Activated CD4-positive, alpha-beta T cell treated with anti-CD3 and anti-CD28 coated beads for 48 hours (primary cell): ENCODE measurements at regions not wholly inside any gene's neighbourhood (a gene's known extent, or its start where the extent isn't known, plus 50 kb on each side); places are given as distances from the start of the nearest gene placed in this dataset.
"Not testable (repeated sequence)": the region's sequence is repeated elsewhere in the genome, so short reads cannot be mapped to it uniquely, and the experiment has no call there.

Source experiments
- DNase-seq: peaks from one replicate; pipeline ENCODE4 v3.0.0-alpha.2; 2020

DNA sequence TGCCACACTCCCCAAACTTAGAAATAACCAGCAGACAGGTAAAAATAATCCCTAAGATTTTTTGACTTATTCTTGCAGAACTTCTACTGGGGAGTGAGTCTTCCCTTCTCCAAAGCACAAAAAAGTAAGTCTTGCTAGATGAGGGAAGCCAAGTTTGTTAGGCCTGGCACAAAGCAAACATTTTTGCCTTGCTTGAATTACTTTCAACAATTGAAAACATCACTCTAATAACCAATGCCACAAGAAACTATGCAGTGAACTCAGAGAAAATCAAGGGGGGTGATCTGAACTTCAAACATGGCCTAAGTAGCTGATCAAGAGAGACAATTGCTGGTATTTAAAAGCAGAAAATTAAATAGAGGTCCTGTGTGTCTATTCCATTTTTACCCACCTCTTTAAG is 123.6 kb upstream of the SLC1A3 start:
- no peak for DNase-seq

DNA sequence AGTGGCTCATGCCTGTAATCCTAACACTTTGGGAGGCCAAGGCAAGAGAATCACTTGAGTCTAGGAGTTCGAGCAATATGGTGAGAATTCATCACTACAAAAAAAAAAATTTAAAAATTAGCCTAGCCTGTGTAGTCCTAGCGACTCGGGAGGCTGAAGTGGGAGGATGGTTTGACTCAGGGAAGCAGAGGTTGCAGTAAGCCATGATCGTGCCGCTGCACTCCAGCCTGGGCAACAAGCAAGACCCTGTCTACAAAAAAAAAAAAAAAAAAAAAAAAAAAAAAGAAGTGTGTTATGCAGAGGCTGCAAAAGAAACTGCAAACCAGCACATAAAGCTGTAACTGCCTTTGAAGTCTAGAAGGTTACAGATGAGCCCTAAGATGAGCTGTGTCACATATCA is 116.9 kb upstream of the SLC1A3 start:
- DNase-seq: no peak

DNA sequence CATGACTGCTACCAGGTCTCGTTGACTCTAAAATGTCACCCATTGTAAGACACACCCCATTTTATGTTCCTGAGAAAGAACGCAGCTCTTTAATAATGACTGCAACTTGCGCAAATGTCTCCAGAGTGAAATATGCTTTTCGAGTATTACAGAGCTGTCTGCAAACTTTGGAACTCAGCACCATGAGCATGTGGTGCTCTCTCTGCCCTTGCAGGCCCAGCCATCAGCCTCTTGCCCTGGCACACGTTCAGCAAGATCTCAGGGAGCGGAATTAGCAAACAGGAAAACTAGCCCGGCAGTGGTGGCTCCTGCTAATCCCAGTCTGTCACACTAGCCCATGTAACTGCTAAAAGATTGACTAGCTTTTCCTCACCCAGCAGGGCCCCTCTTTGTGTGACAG is 114.5 kb upstream of the SLC1A3 start:
- no peak for DNase-seq

DNA sequence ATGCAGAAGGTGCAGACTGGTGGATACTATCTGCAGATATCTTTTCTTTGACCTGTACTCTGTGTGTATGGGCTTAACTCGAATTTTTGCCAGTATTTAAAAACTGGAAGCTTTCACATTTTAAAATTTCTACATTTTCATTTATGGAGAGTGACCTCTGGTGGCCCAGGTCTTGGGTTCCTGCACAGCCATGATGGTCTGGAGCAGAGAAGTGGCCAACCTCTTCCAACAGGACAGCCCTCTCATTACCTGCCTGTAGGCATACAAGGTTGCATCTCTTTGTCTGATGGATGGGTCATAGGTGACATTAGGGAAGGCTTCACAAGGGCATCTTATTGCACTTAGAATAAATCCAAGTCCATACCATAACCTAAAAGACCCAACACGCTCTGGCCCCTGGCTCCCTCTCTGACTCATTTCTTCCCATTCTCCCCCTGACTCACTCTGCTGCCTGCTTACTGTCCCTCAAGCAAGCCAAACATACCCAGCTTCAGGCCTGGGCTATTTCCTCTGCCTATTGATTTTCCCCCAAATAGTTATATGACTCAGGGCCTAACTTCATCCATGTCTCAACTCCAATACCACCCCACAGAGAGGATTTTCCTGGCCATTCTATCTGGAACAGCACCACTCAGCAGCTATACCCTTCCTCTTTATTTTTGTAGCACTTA is 113.3 kb upstream of the SLC1A3 start:
- DNase-seq: no peak

DNA sequence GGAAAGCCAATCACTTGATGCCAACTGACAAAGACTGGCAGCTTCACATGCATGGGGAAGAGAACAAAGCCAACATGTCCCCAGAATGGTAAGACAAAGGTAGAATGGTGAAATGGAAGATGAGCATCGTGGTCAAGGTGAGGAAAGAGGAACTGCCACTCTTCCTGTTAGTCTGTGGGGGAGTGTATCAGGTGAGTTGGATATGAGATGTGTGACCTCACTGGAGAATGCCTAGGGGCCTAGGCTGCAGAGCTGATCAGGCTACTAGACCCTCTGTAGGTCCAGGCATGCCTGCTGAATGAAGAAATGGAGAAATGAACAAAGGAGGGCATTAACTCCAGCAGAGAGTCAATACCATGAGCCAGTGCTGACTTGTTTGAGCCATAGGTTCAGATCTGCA is 112.4 kb upstream of the SLC1A3 start:
- no peak for DNase-seq

DNA sequence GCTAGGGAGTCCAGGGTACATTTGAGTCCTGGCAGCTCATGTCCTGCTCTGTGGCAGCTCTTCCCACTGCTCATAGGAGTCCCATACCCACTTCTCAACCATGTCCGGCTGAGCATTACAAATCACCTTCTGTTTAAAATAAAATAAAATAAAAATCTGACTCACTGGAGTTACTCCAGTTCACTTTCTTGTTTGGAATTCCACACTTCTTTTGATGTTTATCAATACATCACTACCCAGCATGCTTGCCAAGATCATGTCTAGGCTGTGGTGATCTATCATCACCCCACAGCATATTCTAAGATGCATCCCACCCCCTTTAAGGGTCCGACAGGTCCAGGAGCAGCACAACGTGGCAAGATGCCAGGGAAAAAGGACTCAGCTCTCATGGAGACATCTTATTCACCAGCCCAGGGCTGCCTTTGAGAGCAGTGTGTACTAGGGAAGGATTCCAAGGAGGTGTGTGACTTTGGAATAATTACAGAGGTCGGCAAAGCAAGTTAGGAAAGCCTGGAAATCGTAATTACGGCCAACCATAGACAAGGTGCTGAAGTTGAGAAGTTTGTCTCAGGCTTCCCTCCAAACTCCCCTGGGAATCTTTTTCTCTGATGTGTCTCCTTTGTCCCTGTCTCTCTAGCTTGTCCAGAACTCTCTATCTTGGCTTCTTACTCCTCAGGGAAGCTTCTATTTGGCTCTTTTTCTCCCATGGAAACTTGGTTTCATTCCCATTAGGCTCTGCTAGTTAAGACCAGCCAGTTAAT is 111.4 kb upstream of the SLC1A3 start:
- no peak for DNase-seq

DNA sequence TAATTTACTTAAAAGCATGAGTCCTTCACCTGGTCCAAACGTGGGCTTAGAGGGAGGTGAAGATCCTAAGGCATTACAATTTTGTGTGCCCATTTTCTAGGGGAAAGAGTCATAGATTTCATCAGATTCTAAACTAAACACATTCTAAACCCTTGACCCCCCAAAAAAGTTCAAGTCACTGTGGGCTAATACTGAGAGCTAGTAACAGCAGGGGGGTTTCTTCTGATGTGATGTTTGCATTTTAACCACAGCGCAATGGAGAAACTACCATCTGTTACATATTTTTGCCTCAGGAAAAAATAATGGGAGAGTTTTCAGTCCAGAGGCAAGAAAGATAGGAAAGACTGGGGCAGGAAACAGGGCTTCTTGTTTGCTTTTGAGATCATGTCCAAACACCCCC is 110.8 kb upstream of the SLC1A3 start:
- no peak for DNase-seq

DNA sequence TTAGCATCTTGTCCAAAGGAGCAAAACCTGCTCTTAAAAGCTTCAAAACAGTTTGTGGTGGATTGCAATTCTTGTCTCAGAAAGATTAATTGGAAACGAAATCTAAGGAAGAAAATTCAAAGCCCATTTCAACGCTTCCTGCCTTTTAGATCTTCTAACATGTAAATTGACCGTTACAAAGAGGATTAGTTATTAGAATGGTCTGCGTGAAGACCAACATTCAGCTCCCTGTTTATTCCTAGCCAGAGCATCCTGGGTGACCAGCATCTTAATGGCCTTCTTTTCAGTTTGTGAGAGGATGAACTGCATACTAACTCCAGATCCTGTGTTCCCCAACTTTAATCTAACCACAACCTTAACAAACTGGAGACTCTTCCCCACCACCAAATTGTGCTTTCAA is 109.9 kb upstream of the SLC1A3 start:
- DNase-seq: no peak

DNA sequence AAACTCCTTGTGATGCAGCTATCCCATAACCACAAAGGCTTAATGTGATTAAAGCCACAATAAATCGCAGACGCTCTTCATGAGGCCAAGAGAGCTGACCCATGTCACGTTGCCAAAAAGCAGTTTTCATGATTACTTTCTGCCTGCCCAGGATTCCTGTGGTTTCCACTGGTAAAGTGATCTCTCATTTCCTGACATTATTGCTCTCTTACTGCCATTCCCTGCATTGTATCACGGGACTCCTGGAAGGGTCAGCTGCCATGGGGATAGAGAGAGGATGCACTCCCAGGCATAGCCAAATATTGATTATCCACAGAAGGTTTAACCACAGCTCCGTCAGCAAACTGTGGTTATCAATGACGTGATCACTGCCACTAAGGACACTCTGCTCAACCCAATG is 103.8 kb upstream of the SLC1A3 start:
- no peak for DNase-seq

DNA sequence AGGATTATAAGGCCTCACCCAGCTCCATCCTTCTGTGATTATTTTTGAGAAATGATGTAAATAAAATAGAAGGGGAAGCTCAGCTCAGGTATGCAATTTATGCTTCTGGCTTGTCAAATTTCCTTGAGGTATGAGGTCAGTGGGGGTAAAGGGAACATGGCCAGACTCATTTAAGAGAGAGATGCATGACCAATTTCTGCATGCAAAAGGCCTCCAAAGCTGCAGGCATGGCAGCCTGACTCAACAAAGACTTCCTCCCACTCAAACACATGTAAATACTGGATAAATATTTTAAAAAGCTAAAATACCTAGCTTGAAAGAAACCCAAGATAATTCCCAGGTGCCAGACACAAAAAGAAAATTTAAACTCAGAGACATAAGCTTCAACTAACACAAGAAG is 101.4 kb upstream of the SLC1A3 start:
- DNase-seq: no peak

DNA sequence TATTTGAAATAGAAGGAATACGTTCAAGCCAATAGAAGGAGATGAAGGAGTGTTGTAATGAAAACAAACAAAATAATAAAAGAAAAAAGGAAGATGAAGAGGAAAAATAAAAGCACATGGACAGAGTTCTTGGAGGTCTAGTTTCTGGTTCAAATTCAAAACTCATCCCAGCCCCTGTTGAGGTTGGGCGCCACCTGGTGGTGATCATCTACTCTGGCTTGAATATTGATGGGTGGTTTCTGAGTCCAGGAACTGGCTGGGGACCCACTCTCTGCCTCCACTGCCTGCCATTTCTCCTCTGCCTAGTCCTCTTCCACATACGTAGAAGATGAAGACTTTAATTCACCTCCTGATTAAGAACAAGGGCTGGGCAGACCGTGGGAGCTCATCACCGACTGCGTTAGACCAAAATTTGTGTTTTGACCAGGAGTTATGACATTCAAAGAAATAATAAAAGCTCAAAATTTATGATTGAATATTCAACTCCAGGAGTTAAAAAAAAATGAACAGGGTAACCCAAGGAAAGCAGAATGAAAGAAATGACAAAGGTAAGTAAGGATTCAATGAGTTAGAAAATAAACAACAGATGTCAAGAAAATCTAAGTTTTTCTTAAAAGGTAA is 99.0 kb upstream of the SLC1A3 start:
- DNase-seq: peak; percentile 83

DNA sequence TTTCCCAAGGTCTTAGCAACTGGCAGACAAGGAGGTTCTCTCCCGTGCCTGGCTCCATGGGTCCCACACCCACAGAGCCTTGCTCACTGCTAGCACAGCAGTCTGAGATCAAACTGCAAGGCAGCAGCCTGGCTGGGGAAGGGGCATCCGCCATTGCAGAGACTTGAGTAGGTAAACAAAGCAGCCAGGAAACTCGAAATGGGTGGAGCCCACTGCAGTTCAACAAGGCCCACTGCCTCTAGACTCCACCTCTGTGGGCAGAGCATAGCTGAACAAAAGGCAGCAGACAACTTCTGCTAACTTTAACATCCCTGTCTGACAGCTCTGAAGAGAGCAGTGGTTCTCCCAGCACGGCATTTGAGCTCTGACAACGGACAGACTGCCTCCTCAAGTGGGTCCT is 98.1 kb upstream of the SLC1A3 start:
- not testable (repeated sequence) for DNase-seq

DNA sequence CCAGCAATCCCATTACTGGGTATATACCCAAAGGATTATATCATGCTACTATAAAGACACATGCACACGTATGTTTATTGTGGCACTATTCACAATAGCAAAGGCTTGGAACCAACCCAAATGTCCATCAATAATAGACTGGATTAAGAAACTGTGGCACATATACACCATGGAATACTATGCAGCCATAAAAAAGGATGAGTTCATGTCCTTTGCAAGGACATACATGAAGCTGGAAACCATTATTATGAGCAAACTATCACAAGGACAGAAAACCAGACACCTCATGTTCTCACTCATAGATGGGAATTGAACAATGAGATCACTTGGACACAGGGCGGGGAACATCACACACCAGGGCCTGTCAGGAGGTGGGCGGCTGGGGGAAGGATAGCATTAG is 92.8 kb upstream of the SLC1A3 start:
- DNase-seq: not testable (repeated sequence)

DNA sequence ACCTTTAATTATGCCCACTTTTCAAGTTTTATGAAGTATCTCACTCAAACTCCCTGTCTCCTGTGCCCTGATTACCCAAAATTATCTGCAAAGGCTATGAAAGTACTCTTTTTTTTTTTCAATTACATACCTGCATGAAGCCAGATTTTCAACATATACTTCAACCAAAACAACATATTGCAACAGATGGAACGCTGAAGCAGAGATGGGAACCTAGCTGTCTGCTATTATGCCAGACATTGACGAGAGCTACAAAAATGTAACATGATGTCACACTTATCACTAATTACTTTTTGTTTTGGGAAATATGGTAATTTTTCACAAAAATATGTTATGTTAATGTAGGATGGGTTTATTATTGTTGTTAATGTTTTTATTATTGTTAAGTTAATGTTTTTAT is 86.5 kb upstream of the SLC1A3 start:
- no peak for DNase-seq

DNA sequence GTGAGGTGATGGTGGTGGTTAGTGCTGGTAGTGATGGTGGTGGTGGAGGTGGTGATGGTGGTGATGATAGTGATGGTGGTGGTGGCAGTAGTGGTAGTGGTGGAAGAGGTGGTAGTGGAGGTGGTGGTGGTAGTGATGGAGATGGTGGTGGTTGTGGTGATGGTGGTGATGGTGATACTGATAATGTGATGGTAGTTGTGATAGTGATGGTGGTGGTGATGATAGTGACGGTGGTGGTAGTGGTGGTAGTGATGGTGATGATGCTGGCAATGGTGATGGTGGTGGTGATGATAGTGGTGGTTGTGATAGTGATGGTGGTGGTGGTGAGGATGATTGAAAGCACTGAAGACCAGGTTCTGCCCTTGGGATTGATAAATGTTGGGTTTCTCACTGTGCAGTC is 85.2 kb upstream of the SLC1A3 start:
- DNase-seq: no peak

DNA sequence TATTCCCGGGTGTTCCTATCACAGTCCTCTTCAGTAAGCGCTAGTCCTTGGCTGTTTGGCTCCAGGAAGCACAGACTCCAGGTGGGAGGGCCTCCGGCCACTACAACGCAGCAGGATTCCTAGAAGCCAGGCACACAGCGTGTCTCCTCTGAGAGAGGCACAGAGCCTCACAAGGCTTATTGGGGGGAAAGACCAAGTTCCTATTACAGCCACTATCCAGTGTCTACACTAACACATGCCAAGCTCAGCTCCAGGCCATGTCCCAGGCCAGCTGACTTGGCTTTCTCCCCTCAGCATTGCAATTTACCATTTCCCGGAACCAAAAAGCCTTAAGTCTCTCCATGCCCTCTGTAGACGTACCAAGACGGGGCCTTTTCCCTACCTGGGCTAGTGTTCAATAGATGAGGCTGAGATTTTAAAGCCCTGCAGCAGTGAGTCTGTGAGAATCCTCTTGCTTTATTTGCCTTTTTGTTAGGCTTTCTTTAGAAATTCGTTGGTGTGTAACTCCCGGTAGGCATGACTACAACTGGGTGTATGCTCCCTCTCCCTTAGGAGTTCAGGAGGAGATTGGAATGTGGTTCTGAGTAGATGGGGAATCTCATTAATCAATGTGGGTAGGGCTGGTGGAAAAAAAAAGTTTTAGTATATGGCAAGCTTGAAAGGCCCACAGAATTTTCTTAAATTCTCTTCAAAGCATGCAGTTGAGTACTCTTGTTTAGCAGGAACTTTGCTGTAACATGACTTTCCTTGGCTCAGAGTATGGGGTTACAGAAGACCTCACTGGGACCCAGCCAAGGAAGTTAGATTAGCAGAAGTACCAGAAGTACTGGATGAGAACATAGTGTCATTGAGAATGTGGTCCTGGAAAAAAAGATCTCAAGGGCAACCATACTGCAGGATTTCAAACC is 84.3 kb upstream of the SLC1A3 start:
- no peak for DNase-seq

DNA sequence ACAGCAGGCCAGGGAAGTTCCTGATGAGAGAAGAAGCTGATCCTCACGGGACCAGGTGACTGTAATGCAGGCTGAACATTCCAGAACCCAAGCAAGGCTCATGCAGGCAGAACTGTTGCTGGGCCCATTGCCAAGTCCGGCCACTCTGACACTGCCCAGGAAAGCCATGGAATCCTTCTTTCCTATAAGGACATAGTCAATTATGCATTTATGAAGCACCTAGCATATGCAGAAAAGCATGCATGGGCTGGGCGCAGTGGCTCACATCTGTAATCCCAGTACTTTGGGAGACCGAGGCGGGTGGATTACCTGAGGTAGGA is 83.7 kb upstream of the SLC1A3 start:
- no peak for DNase-seq

DNA sequence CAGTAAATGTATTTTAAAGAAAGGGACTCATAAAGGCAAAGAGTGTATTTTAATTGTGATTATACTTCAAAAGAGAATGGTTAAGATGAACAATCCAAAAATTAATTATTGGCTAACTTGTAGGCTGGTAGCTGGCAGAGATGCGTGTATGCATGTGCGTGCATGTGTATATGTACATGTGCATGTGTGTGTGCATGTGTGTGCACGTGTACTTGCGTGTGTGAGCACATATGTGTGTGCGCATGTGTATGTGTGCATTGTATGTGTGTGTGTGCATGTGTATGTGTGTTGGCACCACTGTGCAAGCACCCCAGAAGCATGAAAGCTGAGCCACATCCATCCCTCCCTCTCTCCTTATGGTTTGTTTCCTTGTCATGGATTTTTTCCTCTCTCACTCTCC is 83.0 kb upstream of the SLC1A3 start:
- no peak for DNase-seq

DNA sequence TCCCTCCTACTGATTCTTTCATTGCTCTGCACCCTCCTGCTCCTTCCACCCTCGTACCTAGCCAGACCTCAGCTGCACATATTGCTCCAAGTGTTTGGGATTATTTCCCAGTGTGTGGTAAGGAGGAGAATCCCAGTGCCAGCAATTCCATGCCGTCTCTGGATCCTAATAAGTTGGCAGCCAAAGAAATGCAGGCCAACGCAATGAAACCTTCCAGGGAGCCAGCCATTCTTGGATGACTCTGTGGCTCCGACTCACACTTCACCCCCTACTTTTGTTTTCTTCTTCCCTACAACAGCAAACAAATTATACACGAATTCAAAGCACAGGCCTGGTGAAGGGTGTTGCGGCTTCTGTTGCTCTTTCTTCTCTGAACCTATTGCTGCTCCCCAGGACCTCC is 82.5 kb upstream of the SLC1A3 start:
- no peak for DNase-seq

DNA sequence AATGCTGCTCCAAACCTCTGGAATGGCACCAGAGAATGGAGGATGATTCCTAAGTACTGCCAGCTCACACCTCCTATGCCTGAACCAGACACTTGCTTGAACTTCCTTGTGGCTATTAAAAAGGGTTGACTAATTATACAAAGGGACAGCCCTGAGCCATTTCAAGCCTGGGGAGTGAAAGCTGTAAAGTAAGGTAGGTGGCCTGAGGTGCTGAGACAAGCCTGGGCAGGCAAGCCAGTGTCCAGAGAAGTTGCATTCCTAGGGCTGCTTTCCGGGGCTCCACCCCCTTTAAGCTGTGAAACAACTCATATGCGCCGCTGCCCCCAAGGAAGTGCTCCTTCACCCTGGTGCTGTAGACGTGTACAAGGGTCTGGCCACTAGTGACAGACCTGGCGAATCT is 79.9 kb upstream of the SLC1A3 start:
- DNase-seq: no peak

DNA sequence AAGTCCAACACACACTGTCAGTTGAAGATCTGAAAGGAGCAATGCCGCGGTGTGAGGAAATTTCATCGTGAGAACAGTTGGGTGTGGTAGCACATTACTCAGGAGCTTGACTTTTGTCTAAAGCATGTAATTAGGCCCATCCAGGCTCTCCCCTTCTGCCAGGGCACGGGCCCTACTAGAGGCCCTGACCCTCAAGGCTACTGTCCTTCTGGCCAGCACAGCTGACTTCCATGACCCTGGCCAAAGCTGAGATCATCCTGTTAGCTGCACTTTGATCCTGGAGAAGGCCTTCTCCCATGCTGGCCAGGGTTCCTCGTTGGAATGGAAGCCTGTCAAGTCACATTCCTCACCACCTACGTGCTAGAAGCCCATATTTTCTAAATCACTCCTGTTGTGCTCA is 77.8 kb upstream of the SLC1A3 start:
- no peak for DNase-seq

DNA sequence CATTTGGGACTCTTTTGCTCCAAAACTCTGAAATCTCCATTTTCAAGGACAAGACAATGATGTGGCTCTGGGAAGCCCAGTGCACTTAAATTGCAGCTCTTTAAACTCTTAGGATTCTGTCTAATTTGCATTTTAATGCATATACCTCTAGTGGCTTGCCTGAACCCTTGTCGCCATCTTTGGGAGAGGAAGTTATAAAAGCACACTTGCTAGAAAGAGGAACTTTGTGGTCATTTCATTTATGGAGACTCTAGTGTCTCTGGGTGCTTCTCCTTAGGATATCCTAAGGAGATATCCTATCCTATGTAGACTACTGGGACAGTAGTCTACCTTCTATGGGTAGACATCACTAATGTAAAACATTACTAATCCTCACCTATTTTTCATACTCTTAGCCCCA is 77.3 kb upstream of the SLC1A3 start:
- no peak for DNase-seq

DNA sequence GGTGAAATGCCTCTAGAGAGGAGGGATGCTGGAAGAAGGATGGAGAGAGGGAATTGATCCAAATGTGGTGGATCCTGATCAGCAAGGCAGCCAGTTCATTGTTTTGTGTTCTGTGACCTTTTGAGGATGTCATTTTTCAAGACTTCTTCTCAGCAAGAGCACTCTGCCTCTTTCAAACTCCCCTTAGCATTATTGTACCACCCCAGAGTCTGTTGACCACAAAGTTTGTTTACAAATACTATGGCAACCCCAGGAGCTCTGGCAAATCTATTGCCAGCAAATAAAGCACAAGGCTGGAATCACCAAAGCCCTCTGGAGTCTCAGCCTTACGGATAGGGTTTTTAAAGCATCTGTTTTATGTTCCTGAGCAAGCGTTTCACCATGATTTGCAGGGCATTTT is 76.2 kb upstream of the SLC1A3 start:
- no peak for DNase-seq

DNA sequence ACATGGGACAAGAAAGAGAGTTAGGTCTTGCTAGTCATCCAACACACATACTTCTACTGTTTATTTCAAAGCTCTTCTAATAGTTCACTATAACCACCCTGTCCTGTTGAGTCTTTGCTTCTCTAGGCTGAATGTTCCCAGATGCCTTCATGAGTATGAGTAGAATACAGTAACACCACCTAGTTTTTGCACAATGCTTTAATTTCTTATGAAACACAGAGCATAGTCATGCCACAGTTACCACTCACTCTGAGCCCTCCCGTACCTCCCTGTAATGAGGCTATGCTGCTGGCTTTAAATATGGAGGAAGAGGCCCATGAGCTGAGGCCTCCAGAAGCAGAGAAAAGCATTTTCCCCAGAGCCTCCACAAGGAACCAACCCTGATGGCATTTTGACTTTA is 75.0 kb upstream of the SLC1A3 start:
- no peak for DNase-seq
